ENCODE measurements at regions not wholly inside any gene's neighbourhood (a gene's known extent, or its start where the extent isn't known, plus 50 kb on each side); places are given as distances from the start of the nearest gene placed in this dataset.

DNA sequence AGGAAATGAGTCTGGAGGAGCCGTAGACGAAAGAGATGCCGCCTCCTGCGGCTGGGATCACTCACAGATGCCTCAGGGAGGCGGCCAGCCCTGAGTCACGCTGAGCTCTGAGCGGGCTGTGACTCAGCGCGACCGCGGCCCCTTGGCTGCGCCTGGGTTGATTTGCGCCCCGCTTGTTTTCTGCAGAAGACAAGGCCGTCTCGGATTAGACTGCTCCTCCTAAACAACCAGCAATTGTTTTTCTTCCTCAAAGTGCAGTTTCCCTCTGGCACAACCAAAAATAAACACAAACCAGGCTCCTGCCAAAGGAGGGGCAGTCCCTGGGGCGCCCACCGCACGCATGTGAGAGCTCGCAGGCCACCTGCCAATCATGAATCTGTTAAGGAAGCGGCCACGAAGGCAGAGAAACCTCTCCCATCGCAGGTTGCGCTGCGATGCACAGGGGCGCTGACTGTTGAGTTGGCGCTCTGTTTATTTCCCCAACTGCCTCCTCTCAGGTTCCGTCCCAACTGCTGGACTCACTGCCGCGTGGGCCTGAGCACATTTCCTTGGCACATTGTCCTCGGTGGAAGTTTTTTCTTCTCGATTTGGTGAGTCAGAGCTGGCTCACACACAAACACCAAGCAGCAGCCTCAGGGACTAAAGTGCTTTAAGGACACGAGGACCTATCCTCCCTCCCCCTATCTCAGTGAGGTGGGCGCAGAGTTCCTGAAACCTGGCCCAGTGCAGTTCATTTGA is 85.2 kb upstream of the NDUFV2 start:
- peak overlapping the region; percentile 92 for H3K4me2 ChIP-seq (ENCODE audit: low read length)
- H3K79me2 ChIP-seq (ENCODE audit: control insufficient read depth, low read length) = no peaks in the 10 kb centered on the region
- no peaks in the 10 kb centered on the region for H3K9me3 ChIP-seq (ENCODE audit: control insufficient read depth, insufficient read depth, low read length)
- peaks cover 26% of the 10 kb centered on the region for H3K4me1 ChIP-seq (ENCODE audit: control insufficient read depth, low read length)
- no peaks in the 10 kb centered on the region for H3F3A ChIP-seq (ENCODE audit: control insufficient read depth, insufficient read depth)
- TF ChIP-seq EZH2phosphoT487 (IDR thresholded peaks at IDR 0.05; ENCODE audit: borderline replicate concordance, low read length) = no peak
- TF ChIP-seq, protein P1, sequence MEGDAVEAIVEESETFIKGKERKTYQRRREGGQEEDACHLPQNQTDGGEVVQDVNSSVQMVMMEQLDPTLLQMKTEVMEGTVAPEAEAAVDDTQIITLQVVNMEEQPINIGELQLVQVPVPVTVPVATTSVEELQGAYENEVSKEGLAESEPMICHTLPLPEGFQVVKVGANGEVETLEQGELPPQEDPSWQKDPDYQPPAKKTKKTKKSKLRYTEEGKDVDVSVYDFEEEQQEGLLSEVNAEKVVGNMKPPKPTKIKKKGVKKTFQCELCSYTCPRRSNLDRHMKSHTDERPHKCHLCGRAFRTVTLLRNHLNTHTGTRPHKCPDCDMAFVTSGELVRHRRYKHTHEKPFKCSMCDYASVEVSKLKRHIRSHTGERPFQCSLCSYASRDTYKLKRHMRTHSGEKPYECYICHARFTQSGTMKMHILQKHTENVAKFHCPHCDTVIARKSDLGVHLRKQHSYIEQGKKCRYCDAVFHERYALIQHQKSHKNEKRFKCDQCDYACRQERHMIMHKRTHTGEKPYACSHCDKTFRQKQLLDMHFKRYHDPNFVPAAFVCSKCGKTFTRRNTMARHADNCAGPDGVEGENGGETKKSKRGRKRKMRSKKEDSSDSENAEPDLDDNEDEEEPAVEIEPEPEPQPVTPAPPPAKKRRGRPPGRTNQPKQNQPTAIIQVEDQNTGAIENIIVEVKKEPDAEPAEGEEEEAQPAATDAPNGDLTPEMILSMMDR (IDR thresholded peaks at IDR 0.05; ENCODE audit: low read depth, low read length, poor library complexity, severe bottlenecking) = no peak
- no peaks in the 10 kb centered on the region for H4K20me1 ChIP-seq (ENCODE audit: control insufficient read depth, insufficient read depth, low read depth, low read length)
- H3K36me3 ChIP-seq (ENCODE audit: control insufficient read depth, low read length) = no peaks in the 10 kb centered on the region
- H3K27ac ChIP-seq (ENCODE audit: low read depth, low read length) = 0 out of 2 replicates have a peak overlapping the region, but pooled peaks have one; percentile 11
- no peaks in the 10 kb centered on the region for H3K27me3 ChIP-seq (ENCODE audit: control insufficient read depth, low read length)
- no peaks in the 10 kb centered on the region for H3K9me2 ChIP-seq (replicated peaks; ENCODE audit: control insufficient read depth, low read length)
- H3K4me3 ChIP-seq (ENCODE audit: low read length) = peak overlapping the region; percentile 68

- Histone ChIP-seq H3K79me2 (ENCODE audit: control insufficient read depth, low read length) (no peaks in the 10 kb centered on the region), H3K27me3 (ENCODE audit: control insufficient read depth, low read length) (no peaks in the 10 kb centered on the region), H3K9me2 (replicated peaks; ENCODE audit: control insufficient read depth, low read length) (no peaks in the 10 kb centered on the region), H3K27ac (ENCODE audit: low read depth, low read length) (0 out of 2 replicates have a peak overlapping the region, but pooled peaks have one; percentile 11), H3K36me3 (ENCODE audit: control insufficient read depth, low read length) (no peaks in the 10 kb centered on the region), H3K4me1 (ENCODE audit: control insufficient read depth, low read length) (peaks cover 26% of the 10 kb centered on the region), H4K20me1 (ENCODE audit: control insufficient read depth, insufficient read depth, low read depth, low read length) (no peaks in the 10 kb centered on the region), H3F3A (ENCODE audit: control insufficient read depth, insufficient read depth) (no peaks in the 10 kb centered on the region), H3K9me3 (ENCODE audit: control insufficient read depth, insufficient read depth, low read length) (no peaks in the 10 kb centered on the region), H3K4me2 (ENCODE audit: low read length) (peak overlapping the region; percentile 92), H3K4me3 (ENCODE audit: low read length) (peak overlapping the region; percentile 68)
- TF ChIP-seq, protein P1 (IDR thresholded peaks at IDR 0.05; ENCODE audit: low read depth, low read length, poor library complexity, severe bottlenecking) = no peak
- TF ChIP-seq EZH2phosphoT487 (IDR thresholded peaks at IDR 0.05; ENCODE audit: borderline replicate concordance, low read length) = no peak
Observed at GRCh38 chr18:9017905-9018227, 84.6 kb upstream of the NDUFV2 start.

- no peak overlapping the region for H3K4me3 ChIP-seq (ENCODE audit: low read length)
- peaks cover 26% of the 10 kb centered on the region for H3K4me1 ChIP-seq (ENCODE audit: control insufficient read depth, low read length)
- no peak overlapping the region for H3K27ac ChIP-seq (ENCODE audit: low read depth, low read length)
- H3F3A ChIP-seq (ENCODE audit: control insufficient read depth, insufficient read depth) = no peaks in the 10 kb centered on the region
- TF ChIP-seq, protein P1 (IDR thresholded peaks at IDR 0.05; ENCODE audit: low read depth, low read length, poor library complexity, severe bottlenecking) = no peak
- no peak for TF ChIP-seq EZH2phosphoT487 (IDR thresholded peaks at IDR 0.05; ENCODE audit: borderline replicate concordance, low read length)
- H4K20me1 ChIP-seq (ENCODE audit: control insufficient read depth, insufficient read depth, low read depth, low read length) = no peaks in the 10 kb centered on the region
- H3K27me3 ChIP-seq (ENCODE audit: control insufficient read depth, low read length) = no peaks in the 10 kb centered on the region
- H3K9me3 ChIP-seq (ENCODE audit: control insufficient read depth, insufficient read depth, low read length) = no peaks in the 10 kb centered on the region
- H3K79me2 ChIP-seq (ENCODE audit: control insufficient read depth, low read length) = no peaks in the 10 kb centered on the region
- H3K4me2 ChIP-seq (ENCODE audit: low read length) = no peak overlapping the region
- H3K9me2 ChIP-seq (replicated peaks; ENCODE audit: control insufficient read depth, low read length) = no peaks in the 10 kb centered on the region
- H3K36me3 ChIP-seq (ENCODE audit: control insufficient read depth, low read length) = no peaks in the 10 kb centered on the region
Observed at GRCh38 chr18:9019135-9019534, 83.4 kb upstream of the NDUFV2 start.
